CD14-positive monocyte (primary cell): ENCODE measurements at regions not wholly inside any gene's neighbourhood (a gene's known extent, or its start where the extent isn't known, plus 50 kb on each side); places are given as distances from the start of the nearest gene placed in this dataset.

ENCODE experiments used
- DNase-seq, 3 donors: peaks; one replicate each; pipeline ENCODE4 v3.0.0-alpha.2; 2011 to 2022
- H2AFZ ChIP-seq: 2 replicates; pipeline ENCODE4 v1.6.0; 2012; ENCODE audit warnings: mild to moderate bottlenecking, low read depth, low read length, inconsistent platforms; ENCODE audit not compliant: insufficient read depth, poor library complexity, severe bottlenecking
- H3K27ac ChIP-seq, 2 donors: 1 replicate in 1 of 2; 2 replicates in 1 of 2; pipeline ENCODE4 v1.5.1; 2012 to 2013; ENCODE audit warnings: low read length in 2 of 2, control low read depth in 1 of 2, inconsistent platforms in 1 of 2, low read depth in 1 of 2, mild to moderate bottlenecking in 1 of 2
- H3K27me3 ChIP-seq, 2 donors: one replicate each; pipeline versions ENCODE4 v1.6.0 to v1.6.1; 2011 to 2013; ENCODE audit warnings: low read length in 2 of 2; ENCODE audit not compliant: control insufficient read depth in 2 of 2, insufficient read depth in 2 of 2
- H3K36me3 ChIP-seq, 2 donors: replicated peaks in 1 of 2; 1 replicate in 1 of 2; 2 replicates in 1 of 2; pipeline versions ENCODE4 v1.5.1 to v1.6.1; 2012 to 2013; ENCODE audit warnings: low read length in 2 of 2, control low read depth in 1 of 2, inconsistent platforms in 1 of 2, mild to moderate bottlenecking in 1 of 2; ENCODE audit not compliant: insufficient read depth in 2 of 2, control insufficient read depth in 1 of 2
- H3K4me1 ChIP-seq, 2 donors: 1 replicate in 1 of 2; 2 replicates in 1 of 2; pipeline versions ENCODE4 v1.5.1 to v1.6.1; 2012 to 2013; ENCODE audit warnings: low read length in 2 of 2, control low read depth in 1 of 2, inconsistent platforms in 1 of 2, mild to moderate bottlenecking in 1 of 2, moderate library complexity in 1 of 2; ENCODE audit not compliant: insufficient read depth in 2 of 2, control insufficient read depth in 1 of 2
- H3K4me2 ChIP-seq: replicated peaks from 2 replicates; pipeline ENCODE3; 2012; ENCODE audit warnings: low read length, moderate library complexity, mild to moderate bottlenecking; ENCODE audit not compliant: poor library complexity, severe bottlenecking; ENCODE audit errors: extremely low read depth
- H3K4me3 ChIP-seq, 3 experiments: fragments of 200-600 bp in 1 of 3; sonication (generic) in 1 of 3; replicated peaks in 1 of 3; 1 replicate in 2 of 3; 2 replicates in 1 of 3; pipeline ENCODE4 v1.5.1; 2011 to 2013; ENCODE audit warnings: low read length in 3 of 3, mild to moderate bottlenecking in 3 of 3, control low read depth in 2 of 3, low read depth in 2 of 3, inconsistent platforms in 1 of 3, moderate library complexity in 1 of 3
- H3K79me2 ChIP-seq: 2 replicates; pipeline ENCODE4 v1.6.0; 2012; ENCODE audit warnings: mild to moderate bottlenecking, control low read depth, inconsistent platforms, low read length, moderate library complexity; ENCODE audit not compliant: insufficient read depth
- H3K9ac ChIP-seq: 2 replicates; pipeline ENCODE4 v1.6.0; 2017; ENCODE audit warnings: low read length, mild to moderate bottlenecking; ENCODE audit not compliant: insufficient read depth, poor library complexity, severe bottlenecking
- H3K9me3 ChIP-seq, 2 donors: replicated peaks in 1 of 2; 1 replicate in 1 of 2; 2 replicates in 1 of 2; pipeline versions ENCODE4 v1.5.1 to v1.6.1; 2012 to 2013; ENCODE audit warnings: low read length in 2 of 2, control low read depth in 1 of 2; ENCODE audit not compliant: control insufficient read depth in 1 of 2, insufficient read depth in 1 of 2
- H4K20me1 ChIP-seq: 2 replicates; pipeline ENCODE4 v1.6.0; 2012; ENCODE audit warnings: mild to moderate bottlenecking, low read length, control low read depth, moderate library complexity; ENCODE audit not compliant: insufficient read depth
- H3K27ac Mint-ChIP-seq, 7 donors: one replicate each; pipeline ENCODE4 v1.8.0; 2020; ENCODE audit warnings: mild to moderate bottlenecking in 7 of 7, mixed read lengths in 7 of 7, moderate library complexity in 6 of 7, inconsistent platforms in 2 of 7
- H3K27me3 Mint-ChIP-seq, 3 donors: one replicate each; pipeline ENCODE4 v1.8.0; 2021 to 2022; ENCODE audit warnings: low read depth in 3 of 3, mild to moderate bottlenecking in 3 of 3, mixed read lengths in 3 of 3, moderate library complexity in 3 of 3, inconsistent platforms in 1 of 3
- H3K36me3 Mint-ChIP-seq, 2 donors: one replicate each; pipeline ENCODE4 v1.8.0; 2020; ENCODE audit warnings: mixed read lengths in 2 of 2, inconsistent platforms in 1 of 2, mild to moderate bottlenecking in 1 of 2
- H3K4me1 Mint-ChIP-seq: one replicate; pipeline ENCODE4 v1.8.0; 2020; ENCODE audit warnings: mild to moderate bottlenecking, mixed read lengths
- H3K4me3 Mint-ChIP-seq, 2 donors: one replicate each; pipeline ENCODE4 v1.8.0; 2020; ENCODE audit warnings: mild to moderate bottlenecking in 2 of 2, mixed read lengths in 2 of 2, moderate library complexity in 1 of 2
- H3K9me3 Mint-ChIP-seq, 7 donors: one replicate each; pipeline ENCODE4 v1.8.0; 2020 to 2022; ENCODE audit warnings: mixed read lengths in 7 of 7, mild to moderate bottlenecking in 6 of 7, moderate library complexity in 6 of 7, inconsistent platforms in 2 of 7
- WGBS: methylation state at CpG from one replicate; pipeline ENCODE4 v1.1.5; 2013; ENCODE audit warnings: missing lambda C conversion rate; ENCODE audit not compliant: insufficient coverage; 5-methylcytosine and 5-hydroxymethylcytosine counted together
- intact Hi-C, 2 donors: fragments of 100-400 bp; cut with micrococcal nuclease; formaldehyde crosslinking; loops; one replicate each; pipeline versions ENCODE4 v1.15.0 to v1.15.1; 2023
- TF ChIP-seq, protein P1 (sequence below): fragments of 200-600 bp; IDR thresholded peaks from one replicate; pipeline ENCODE4 v1.8.0; 2022; ENCODE audit warnings: antibody characterized with exemption, mild to moderate bottlenecking

DNA sequence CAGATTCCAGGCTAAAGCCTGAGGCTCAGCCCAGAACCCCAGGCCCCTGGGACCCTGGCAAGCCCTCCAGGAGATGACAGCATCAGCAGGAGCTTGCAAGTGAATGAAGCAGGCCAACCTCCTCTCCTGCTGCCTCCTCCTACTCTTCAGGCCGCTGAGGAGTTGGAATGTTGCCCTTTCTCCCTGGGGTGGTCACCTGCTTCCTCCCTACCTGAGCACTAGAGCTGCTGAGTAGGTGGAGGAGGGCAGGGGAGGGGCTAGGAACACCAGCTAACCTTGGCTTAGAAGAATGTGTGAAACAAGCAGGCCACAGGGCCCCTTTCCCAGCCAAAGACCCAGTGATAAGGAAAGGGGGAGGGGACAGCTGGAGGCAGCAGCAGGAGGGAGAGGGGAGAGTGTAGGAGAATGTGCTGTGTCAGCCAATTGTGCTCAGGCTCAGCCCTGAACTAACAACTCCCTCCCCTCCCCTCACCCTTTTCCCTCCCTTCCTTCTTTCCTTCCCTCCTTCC lies 58.0 kb downstream of the PJA1 start:
- TF ChIP-seq, protein P1, sequence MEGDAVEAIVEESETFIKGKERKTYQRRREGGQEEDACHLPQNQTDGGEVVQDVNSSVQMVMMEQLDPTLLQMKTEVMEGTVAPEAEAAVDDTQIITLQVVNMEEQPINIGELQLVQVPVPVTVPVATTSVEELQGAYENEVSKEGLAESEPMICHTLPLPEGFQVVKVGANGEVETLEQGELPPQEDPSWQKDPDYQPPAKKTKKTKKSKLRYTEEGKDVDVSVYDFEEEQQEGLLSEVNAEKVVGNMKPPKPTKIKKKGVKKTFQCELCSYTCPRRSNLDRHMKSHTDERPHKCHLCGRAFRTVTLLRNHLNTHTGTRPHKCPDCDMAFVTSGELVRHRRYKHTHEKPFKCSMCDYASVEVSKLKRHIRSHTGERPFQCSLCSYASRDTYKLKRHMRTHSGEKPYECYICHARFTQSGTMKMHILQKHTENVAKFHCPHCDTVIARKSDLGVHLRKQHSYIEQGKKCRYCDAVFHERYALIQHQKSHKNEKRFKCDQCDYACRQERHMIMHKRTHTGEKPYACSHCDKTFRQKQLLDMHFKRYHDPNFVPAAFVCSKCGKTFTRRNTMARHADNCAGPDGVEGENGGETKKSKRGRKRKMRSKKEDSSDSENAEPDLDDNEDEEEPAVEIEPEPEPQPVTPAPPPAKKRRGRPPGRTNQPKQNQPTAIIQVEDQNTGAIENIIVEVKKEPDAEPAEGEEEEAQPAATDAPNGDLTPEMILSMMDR = no peak
- intact Hi-C loops = no loop called here
- Histone ChIP-seq H3K79me2 (no peaks in the 10 kb centered on the region), H3K4me1 (no peaks in the 10 kb centered on the region), H4K20me1 (no peaks in the 10 kb centered on the region), H3K4me3 (no peak overlapping the region), H3K27me3 (no peaks in the 10 kb centered on the region), H3K36me3 (no peaks in the 10 kb centered on the region), H3K9me3 (no peaks in the 10 kb centered on the region), H2AFZ (no peak overlapping the region), H3K4me2 (no peak overlapping the region), H3K9ac (no peak overlapping the region), H3K27ac (no peak overlapping the region)
- no CpG with 5 or more reads among the region's 1 CpG for WGBS
- DNase-seq = no peak
- no peaks in the 10 kb centered on the region for H3K36me3 Mint-ChIP-seq
- no peak overlapping the region for H3K4me3 Mint-ChIP-seq
- no peak overlapping the region for H3K27ac Mint-ChIP-seq
- H3K9me3 Mint-ChIP-seq = peaks cover 0 to 3% (median 0%) of the 10 kb centered on the region in 7 donors
- H3K4me1 Mint-ChIP-seq = no peaks in the 10 kb centered on the region
- H3K27me3 Mint-ChIP-seq = peaks cover 0 to 6% (median 4%) of the 10 kb centered on the region in 3 donors

DNA sequence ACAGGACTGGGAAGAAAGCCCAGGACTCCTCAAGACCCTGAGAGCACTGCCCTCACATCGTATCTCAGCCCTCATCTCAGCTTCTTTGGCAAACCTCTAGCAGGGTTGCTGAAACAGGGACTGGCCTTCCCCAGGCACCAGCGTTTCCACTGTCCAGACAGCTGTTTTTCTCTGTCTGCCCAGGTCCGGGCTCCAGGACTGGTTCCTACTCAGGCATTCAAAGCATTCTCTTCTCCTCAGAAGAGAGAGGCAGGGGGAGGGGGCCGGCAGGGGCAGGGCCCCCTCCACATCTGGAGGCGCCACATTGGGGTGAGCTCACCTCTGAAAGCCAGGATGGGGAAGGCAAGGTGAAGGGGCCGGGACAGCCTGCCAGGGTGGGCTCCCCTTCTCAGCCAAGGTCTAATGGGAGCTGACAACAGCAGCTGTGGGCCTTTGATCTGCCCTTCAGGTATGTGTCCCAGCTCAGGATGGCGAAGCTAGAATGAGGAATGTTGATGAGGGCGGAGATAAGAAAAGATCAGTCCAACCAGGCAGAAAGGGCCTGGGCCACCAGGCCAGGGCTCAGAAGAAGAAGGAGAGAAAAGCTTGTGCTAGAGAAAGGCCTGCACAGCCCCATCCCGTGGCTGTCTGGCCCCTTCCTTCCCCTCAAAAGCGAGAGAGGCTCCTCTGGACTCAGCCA lies 60.4 kb downstream of the PJA1 start:
- Mint-ChIP-seq H3K9me3 (no peaks in the 10 kb centered on the region), H3K27ac (no peak overlapping the region), H3K4me3 (no peak overlapping the region), H3K27me3 (peaks cover 0 to 7% (median 3%) of the 10 kb centered on the region in 3 donors), H3K36me3 (no peaks in the 10 kb centered on the region), H3K4me1 (no peaks in the 10 kb centered on the region)
- no peak overlapping the region for H2AFZ ChIP-seq
- TF ChIP-seq, protein P1 = no peak
- no peaks in the 10 kb centered on the region for H3K36me3 ChIP-seq
- no peaks in the 10 kb centered on the region for H3K9me3 ChIP-seq
- no peaks in the 10 kb centered on the region for H3K4me1 ChIP-seq
- no peak overlapping the region for H3K9ac ChIP-seq
- H3K4me3 ChIP-seq = no peak overlapping the region
- no peak overlapping the region for H3K27ac ChIP-seq
- no peak for DNase-seq
- WGBS = 100% methylated on average over 1 of the region's 10 CpGs
- H4K20me1 ChIP-seq = no peaks in the 10 kb centered on the region
- H3K27me3 ChIP-seq = no peaks in the 10 kb centered on the region
- intact Hi-C loops = no loop called here
- H3K4me2 ChIP-seq = no peak overlapping the region
- H3K79me2 ChIP-seq = no peaks in the 10 kb centered on the region
